ENCODE measurements at regions not wholly inside any gene's neighbourhood (a gene's known extent, or its start where the extent isn't known, plus 50 kb on each side); places are given as distances from the start of the nearest gene placed in this dataset.
A peak's percentile ranks its signal among the peaks of the same experiment; 100 is the strongest.

DNA sequence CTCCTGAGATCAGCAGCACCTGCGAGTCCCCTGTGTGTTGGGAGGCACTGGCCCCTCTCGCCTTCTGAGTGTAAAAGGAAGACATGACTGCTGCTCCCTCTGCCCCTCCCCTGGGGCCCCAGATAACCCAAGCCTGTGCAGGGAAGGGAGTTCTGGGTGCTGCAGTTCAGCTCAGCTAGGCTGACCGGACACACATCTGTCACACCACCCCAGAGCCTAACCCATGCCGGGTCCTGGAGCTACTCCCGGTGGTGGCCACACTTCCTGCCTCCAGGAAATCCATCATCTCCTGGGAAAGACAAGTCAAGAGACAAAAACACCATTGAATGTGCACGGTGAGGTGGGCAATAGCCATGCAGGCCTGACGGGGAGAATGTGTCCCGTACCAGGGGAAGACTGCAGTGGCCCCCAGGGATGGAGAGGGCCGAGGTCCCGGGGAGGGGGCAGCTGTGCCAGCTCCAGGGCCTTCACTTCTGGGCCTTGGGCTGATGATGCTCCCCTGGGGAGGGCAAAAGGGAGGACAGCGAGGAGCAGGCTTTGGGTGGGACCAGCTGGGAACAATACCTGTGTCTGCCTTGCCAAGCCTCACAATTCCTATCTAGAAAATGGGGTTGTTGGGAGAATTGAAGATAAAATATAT is 210.6 kb downstream of the TFCP2L1 start:
- DNase-seq (ENCODE audit: low read depth in 2 of 2) = no peak

DNA sequence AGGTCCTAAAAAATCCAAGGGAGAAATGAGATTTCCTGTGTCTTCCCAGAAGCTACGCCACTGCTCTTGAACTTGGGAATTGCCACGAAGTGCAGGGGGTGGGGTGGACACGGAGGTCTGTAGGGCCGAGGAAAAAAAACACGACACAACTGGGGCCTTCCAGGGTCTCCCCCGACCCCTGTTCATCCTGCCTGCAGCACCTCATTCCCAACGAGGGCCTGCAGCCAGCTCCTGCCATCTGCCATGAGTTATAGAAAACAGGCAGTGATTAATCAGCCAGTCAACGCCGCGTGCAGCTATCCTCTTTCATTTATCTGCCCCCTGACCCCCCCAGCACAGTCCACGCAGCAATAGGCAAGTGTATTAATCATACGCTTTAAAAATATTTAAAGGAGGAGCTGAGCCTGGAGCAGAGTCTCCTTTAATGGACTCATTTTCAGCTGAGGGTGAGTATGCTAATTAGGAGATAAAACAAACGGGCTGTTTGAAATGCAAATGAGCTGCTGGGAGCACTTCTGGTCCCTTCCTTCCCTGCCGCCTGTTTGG is 209.9 kb downstream of the TFCP2L1 start:
- peak; percentile 92 to 93 for DNase-seq (ENCODE audit: low read depth in 2 of 2)

DNA sequence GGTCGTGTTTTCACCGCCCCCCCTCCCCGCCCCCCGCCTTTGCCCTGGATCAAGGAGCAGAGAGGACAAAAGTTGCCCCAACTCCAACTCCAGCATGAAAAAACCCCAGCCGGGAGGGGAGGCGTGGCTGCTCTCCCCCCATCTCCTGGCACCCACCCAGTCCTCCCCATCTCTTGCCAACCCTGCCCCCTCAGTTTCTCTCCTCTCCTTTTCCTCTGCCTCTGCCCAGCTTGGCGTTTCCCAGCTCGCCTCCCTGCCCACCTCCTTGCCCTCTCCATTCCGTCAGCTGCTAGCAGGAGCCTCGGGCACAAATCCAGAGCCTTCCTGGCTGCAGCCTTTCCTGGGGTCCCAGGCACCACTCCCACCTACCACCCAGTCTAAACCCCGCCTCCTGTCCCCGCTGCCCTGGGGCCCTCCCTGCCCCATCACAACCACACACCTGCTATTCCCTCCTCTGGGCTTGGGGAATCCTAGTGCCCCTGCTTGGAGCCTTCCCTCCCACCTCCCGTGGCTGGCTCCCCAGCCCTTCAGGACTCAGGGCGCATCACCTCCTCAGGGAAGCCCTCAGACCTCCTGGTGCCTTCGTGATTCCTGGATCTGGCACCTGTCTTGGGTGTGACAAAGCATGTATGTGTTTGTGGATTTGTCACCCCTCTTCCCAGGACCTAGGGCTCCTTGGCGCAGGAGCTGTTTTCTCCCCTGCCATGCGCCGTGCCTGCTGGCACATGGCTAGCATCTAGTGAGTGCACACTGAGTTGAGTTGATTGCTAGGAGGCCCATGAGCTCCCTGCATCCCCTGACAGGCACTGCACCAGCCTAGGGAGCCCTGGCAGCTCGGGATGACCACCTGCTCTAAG is 209.1 kb downstream of the TFCP2L1 start:
- no peak for DNase-seq (ENCODE audit: low read depth in 2 of 2)

DNA sequence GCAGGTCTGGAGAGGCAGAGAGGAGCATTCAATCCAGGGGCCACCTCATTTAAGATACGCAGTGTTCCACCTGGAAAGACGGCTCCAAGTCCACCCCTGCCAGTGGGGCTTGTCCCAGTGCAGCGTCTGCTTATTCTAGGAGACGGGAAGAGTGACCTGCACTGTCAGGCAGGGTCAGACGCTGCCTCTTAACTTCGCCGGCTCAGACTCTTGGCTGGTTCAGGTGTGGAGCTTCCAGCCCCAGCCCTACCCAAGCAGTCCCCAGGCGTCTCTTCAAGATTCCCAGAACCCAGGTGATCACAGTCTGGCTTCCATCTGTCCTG is 208.5 kb downstream of the TFCP2L1 start:
- no peak for DNase-seq (ENCODE audit: low read depth in 2 of 2)

DNA sequence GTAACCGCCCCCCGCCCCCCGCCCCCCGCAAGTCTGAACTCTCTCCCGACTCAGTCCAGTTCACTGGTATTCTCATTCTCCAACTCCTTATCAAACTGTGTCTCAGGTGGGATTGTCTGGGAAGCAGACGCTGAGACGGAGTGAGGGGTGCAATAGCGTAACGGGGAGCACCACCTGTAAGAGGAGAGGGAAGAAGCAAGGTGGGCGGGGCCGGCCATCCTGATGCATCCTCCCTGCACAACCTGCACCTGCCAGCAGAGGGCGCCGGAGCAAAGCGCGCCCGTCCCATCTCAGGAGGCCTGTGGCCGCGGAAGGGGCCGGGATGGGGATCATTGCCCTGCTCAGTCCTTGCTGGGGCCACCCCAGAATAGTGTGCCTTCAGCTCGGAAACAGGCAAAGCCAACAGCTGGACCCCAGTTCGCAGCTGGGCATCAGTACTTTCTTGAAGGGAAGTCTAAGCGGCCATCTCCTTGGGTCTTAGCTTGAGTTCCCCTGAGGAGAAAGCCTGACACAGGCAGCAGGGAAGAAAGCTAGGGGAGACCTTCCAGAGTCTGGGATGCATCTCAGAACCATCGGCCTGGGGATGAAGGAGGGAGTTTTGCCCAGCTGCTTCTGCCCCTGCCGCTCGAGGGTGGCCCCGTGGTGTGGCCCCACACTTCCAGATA is 208.0 kb downstream of the TFCP2L1 start:
- peak in 1 of 2 experiments; percentile 15 for DNase-seq (ENCODE audit: low read depth in 2 of 2)

DNA sequence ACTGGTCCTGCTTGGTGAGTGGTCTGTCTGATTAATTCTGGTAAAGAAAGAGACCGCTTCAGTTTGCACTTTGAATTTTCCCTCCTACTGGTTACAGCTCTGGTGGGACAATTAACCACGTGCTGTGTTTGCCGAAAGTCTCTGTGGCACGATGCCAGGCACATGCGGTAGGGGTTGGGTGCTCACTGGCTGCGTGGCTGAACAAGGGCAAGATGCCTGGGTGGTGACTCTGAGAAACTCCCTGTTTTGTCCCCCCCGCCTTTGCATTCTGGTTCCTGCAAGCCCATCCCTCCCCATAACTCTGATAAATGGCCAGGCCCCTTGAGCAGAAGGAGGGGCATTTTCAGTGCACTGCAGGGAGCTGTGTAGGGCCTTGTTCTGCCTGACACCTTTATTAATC is 206.1 kb downstream of the TFCP2L1 start:
- DNase-seq (ENCODE audit: low read depth in 2 of 2) = peak in 1 of 2 experiments; percentile 15

DNA sequence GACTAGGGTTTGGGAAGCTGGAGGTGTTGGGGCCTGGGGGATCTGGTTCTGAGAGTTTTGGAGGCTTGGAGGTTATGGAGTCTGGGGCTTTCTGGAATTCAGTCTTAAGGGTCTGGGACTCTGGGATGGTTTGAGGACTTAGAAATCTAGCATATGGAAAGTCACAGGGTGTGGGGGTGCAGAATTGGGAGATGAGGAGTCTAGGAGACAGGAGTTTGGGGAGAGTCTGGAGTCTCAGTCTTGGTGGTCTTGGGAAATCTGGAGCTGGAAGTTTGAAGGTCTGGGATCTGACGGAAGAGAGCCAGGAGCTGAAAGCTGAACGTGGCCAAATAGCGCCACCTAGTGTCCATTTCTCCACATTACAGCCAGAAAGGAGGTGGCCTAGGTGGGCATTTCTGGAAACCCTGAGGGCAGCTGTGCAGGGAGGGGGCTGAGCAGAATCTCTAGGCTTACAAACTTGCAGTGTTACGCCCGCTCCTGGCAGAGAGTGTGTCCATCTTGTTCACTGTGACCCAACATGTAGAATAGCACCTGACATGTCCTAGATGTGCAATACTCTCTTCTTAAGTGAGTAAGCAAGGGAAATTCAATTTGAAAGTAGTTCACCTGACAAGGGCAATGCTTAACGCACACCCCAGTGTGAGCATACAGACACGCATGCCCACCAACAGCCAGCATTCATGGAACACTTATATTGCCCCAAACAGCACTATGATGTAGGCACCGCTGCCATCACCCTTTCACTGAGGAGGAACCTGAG is 204.8 kb downstream of the TFCP2L1 start:
- DNase-seq (ENCODE audit: low read depth in 2 of 2) = peak; percentile 16 to 20

DNA sequence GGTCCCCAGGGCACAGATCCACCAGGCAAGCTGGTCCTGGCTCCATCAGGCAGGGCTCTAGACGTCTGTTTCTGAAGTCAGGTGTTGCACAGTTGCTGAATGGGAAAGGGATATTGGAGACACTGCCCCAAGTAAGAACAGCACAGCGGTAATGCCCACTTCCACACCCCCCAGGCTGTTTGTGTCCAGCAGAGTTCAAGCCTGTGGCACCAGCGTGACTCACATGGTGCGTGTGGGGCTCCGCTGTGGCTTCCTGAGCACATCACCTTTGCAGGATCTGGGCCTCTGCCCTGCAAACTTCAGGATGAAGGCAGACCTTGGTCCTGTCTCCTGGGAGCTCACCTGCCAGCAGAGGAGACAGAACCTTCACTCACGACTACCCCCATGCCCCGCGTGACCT is 203.3 kb downstream of the TFCP2L1 start:
- DNase-seq (ENCODE audit: low read depth in 2 of 2) = no peak

DNA sequence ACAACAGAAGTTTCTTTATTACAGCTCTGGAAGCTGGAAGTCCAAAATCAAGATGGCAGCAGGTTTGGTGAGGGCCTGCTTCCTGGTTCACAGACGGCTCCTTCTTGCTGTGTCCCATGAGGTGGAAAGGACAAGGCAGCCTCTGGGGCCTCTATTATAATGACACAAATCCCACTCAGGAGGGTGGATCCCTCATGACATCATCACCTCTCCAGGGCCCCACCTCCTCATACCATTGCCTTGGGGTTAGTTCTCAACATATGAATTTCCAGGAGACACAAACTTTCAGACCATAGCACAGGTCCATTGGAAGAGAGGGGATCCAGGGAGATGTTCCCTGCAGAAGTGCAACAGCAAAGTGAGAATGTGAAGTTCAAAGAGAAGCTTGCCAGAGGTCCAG is 202.8 kb downstream of the TFCP2L1 start:
- DNase-seq (ENCODE audit: low read depth in 2 of 2) = no peak

DNA sequence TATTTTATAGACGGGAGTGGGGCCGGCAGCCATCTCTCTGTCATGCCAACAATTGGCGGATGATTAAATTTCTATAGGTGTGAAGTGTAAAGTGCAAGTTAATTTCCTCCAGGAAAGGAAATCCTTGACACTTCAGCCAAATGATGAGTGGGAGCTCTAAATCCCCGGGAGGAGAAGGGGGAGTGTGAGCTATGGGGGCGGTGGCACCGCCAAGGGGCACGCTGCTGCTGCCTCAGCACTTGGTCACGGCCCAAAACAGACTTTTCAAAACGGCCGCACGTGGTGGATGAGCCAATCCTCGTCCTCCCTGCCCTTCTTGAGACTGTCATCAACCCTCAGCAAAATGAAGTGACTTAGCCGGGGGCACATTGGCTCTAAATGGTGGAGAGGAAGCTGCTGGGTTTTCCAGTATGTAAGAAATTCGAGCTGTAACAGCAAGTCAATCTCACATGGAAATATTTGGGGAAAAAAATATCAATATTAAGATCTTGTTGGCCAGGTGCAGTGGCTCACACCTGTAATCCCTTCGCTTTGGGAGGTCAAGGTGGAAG is 200.8 kb downstream of the TFCP2L1 start:
- DNase-seq (ENCODE audit: low read depth in 2 of 2) = no peak

DNA sequence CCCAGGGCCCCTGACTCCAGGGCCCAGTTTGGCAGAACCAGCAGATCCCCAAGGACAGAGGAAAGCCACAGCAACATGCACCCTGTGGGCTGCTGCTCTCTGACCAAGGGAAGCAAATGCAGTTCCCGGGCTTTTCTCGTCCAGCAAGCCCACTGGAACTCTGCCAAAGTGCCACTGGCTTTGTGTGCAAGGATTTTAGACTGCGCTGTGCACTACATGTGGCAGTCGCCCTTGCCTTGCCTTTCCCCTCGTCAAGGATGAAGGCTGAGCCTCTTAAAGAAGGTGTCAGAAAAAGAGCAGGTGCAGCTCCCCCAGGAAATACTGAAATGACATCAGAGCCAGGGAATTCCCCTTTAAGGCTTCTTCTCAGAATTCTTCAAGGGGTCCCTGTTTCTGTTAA is 199.2 kb downstream of the TFCP2L1 start:
- DNase-seq (ENCODE audit: low read depth in 2 of 2) = no peak

DNA sequence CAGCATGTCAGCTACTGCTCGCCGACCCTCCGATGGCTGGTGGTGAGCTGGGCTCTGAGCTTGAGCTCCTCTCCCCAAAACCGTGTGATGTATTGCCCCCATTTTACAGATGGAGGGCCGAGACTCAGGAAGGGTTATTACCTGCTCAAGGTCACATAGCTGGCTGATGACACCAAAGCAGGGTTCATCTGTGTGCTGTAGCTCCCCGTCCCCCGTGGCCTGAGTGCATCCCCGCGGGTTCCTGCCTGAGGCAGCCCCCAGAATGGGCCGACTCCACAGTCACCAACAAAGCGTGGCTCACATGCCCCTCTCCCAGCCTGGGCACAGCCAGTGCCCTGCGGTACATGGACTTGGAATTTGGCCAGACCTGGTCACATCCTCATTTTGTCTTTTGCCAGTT is 198.6 kb downstream of the TFCP2L1 start:
- no peak for DNase-seq (ENCODE audit: low read depth in 2 of 2)

DNA sequence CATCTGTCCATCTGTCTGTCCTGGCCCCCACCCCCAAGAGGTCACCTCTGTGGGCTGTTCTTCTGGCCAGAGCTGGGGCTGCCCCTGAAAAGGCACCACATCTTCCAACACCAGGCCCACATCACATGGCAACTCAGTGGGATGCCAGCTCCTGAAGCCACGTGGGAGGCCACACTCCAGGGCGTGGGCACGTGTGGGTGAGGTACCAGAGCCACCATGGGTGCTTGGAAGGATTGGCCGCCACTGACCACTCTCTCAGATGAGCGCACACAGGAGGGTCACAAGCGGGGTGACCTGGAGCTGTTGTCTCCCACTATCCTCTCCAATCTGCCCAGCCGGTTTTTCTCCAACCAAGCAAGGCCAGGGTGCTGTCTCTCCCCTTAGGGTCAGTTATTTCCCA is 197.9 kb downstream of the TFCP2L1 start:
- no peak for DNase-seq (ENCODE audit: low read depth in 2 of 2)

DNA sequence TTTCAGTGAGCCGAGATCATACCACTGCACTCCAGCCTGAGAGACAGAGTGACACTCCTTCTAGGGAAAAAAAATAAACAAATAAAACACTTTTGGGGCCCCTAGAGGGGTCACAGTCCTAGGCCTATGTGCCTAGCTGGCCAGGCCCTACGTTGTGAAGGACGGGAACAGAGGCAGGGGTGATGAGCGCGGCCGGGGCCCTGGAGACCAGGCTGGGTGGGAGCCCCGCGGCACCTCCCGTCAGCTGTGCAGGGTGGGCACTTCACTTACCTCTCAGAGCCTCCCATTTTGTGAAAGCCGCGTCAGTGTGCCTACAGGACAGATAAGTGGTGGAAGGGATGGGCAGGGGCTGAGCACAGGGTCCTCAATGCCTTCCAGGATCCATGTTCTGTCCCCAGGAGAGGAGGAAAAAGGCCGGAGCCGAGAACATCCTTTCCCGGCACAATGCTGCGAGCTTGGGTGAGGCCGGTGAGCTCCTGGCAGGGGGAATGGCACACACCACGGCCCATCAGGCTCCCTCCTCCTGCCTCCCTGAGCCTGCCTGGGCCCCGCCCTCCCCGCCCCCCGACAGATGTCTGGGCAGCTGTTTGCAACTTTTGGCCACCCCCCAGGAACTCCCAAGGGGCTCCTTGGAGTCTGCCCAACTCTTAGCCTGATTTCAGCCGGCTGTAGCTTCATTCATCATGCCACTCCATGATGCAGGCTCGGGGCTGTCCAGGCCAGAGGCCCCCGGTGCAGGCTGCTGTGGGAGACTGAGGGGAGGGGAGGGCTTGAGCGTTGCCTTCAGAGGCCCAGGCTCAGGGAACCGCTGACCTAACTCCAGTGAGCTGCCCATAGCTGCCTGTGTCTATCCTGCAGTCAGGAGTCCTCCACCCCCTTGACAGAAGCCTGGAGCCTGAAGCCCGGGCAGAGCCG is 196.5 kb downstream of the TFCP2L1 start:
- DNase-seq (ENCODE audit: low read depth in 2 of 2) = peak; percentile 32 to 35

DNA sequence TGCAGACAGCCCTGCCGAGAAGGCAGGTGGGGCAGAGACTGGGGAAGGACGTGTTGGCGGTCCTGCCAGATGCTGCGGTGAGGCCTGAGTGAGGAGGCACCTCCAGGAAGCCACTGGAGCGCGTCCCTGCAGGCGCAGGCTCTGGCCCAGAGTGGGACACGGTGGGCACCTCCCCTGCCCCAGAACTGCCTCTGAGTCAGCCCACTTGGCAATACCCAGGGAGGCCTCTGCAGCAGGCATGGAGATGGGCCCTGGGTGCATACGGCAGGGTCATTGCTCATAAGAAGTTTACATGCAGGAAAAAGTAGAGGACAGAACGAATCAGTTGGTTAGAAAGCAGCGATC is 195.9 kb downstream of the TFCP2L1 start:
- no peak for DNase-seq (ENCODE audit: low read depth in 2 of 2)

DNA sequence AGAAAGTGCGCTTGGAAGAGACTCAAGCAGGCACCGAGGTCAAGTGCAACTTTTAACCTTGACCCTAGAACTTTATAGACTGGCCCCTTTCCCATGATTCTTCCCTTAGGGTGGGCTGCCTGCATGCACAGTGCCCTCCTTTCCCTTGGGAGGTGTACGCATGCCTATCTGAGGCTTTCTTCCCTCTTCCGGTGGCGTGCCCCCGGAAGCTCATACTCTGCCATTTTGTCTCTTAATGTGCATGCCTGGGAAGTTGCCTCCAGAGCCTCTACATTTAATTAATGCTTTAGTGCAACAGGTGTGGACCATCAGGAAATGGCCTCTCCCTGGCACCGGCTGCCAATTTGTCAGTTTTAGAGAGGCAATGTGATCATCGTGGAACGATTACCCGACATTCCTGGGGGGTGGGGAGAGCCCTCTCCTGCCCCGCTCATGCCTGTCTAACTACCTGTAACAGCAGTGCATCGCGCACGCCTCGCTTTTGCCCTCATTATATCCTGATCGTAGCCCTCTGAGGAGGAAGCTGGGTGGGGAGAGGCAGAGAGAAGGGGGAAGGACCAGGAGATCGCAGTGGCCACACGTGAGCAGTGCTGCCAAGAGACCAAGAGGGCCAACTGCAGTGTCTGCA is 194.8 kb downstream of the TFCP2L1 start:
- DNase-seq (ENCODE audit: low read depth in 2 of 2) = no peak

DNA sequence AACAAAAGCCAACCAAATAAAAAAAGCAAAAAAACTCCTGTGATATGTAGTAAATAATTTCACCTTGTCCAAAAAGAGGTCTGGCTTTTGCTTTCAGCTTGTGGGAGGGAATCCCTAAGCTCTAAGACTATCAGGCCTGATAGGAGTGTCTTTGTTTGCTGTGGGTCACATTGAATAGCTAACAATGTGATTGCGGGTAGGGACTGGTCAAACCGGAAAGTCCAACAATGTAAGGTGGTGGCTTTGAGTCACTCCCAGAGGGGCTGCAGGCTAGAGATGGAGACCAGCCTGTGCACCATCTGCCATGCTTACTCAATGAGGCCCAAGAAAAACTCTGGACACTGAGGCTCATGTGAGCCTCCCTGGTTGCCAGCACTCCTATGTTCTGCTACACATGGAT is 192.9 kb downstream of the TFCP2L1 start:
- DNase-seq (ENCODE audit: low read depth in 2 of 2) = no peak

DNA sequence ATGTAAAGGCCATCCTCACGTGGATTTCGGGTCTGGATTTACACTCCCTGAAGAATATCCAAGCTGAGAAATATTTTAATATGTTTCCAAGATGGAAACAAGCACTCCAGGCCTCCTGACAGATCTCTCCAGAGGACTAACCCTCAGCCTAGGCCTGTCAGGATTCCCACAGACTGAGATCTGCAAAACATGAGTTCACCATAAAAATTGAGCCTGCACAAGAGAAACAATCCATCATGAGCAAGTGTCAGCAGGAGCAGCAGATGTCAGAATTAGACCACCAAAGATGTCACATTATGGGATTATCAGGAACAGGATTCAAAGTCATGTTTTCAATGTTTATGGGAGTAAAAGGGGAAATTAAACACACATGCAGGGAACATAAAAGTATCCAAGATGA is 191.3 kb downstream of the TFCP2L1 start:
- DNase-seq (ENCODE audit: low read depth in 2 of 2) = peak; percentile 20 to 33

DNA sequence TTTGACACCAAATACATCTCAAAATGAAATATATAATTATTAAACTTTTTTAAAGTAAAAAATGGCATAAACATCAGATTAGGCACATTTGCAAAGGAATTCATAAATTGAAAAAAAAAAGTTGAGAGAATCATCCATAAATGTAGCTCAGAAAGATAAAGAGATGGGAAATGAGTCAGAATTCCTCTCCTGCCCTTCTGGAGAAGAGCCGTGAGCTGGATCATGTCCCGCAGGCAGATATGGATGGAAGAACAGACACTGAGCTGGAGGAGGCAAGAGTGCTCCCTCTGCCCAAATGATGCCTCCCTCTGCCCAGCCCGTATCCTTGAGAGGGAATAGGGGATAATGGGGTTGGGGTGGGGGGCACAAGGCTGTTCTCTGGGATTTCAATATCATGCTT is 190.9 kb downstream of the TFCP2L1 start:
- peak; percentile 15 to 17 for DNase-seq (ENCODE audit: low read depth in 2 of 2)

DNA sequence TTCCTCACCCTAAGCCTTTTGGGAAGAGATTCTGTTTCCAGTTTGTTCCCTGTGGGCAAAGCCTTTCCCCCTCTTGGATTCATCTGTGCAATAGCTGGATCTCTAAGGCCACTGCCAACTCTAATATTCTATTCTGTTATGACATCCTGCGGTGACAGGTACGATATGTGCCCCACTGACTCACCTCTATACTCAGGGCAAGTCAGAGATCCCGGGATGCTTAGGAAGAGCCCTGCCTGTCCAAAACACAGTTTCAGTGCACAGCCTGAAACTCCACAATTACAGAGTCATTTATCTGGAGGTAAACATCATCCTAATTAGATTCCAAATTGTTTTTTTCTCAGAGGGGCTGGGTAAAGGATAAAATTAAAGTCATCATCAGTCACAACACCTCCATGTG is 190.2 kb downstream of the TFCP2L1 start:
- DNase-seq (ENCODE audit: low read depth in 2 of 2) = no peak
